ENCODE measurements at regions not wholly inside any gene's neighbourhood (a gene's known extent, or its start where the extent isn't known, plus 50 kb on each side); places are given as distances from the start of the nearest gene placed in this dataset.

- no peak for DNase-seq (ENCODE audit: extremely low read depth, low read depth)
- TF ChIP-seq CTCF (IDR thresholded peaks at IDR 0.05; ENCODE audit: low read depth, low read length, missing control alignments), result no peak
- no peak overlapping the region for H3K4me3 ChIP-seq (replicated peaks; ENCODE audit: low read depth, low read length)
Measured at GRCh38 chr4:181030961-181031360, 1212.2 kb upstream of the TENM3 start.

GRCh38 chr4:181043486-181043885, 1199.7 kb upstream of the TENM3 start:
- DNase-seq (ENCODE audit: extremely low read depth, low read depth), result no peak
- TF ChIP-seq CTCF (IDR thresholded peaks at IDR 0.05; ENCODE audit: low read depth, low read length, missing control alignments), result no peak

GRCh38 chr4:181046809-181047208, 1196.4 kb upstream of the TENM3 start:
- no peak for TF ChIP-seq CTCF (IDR thresholded peaks at IDR 0.05; ENCODE audit: low read depth, low read length, missing control alignments)
- DNase-seq (ENCODE audit: extremely low read depth, low read depth), result no peak
- H3K4me3 ChIP-seq (replicated peaks; ENCODE audit: low read depth, low read length), result no peak overlapping the region

More at GRCh38 chr4:181043486-181043885, 1199.7 kb upstream of the TENM3 start:
- H3K4me3 ChIP-seq (replicated peaks; ENCODE audit: low read depth, low read length), result no peak overlapping the region

GRCh38 chr4:181051931-181052330, 1191.3 kb upstream of the TENM3 start:
- TF ChIP-seq CTCF (IDR thresholded peaks at IDR 0.05; ENCODE audit: low read depth, low read length, missing control alignments), result no peak
- no peak for DNase-seq (ENCODE audit: extremely low read depth, low read depth)
- no peak overlapping the region for H3K4me3 ChIP-seq (replicated peaks; ENCODE audit: low read depth, low read length)

- DNase-seq (ENCODE audit: extremely low read depth, low read depth), result no peak
- no peak overlapping the region for H3K4me3 ChIP-seq (replicated peaks; ENCODE audit: low read depth, low read length)
- no peak for TF ChIP-seq CTCF (IDR thresholded peaks at IDR 0.05; ENCODE audit: low read depth, low read length, missing control alignments)
Measured at GRCh38 chr4:181061787-181062186, 1181.4 kb upstream of the TENM3 start.

GRCh38 chr4:181063212-181063611, 1180.0 kb upstream of the TENM3 start:
- no peak for TF ChIP-seq CTCF (IDR thresholded peaks at IDR 0.05; ENCODE audit: low read depth, low read length, missing control alignments)
- no peak for DNase-seq (ENCODE audit: extremely low read depth, low read depth)
- H3K4me3 ChIP-seq (replicated peaks; ENCODE audit: low read depth, low read length), result no peak overlapping the region

- no peak for DNase-seq (ENCODE audit: extremely low read depth, low read depth)
- H3K4me3 ChIP-seq (replicated peaks; ENCODE audit: low read depth, low read length), result no peak overlapping the region
- TF ChIP-seq CTCF (IDR thresholded peaks at IDR 0.05; ENCODE audit: low read depth, low read length, missing control alignments), result no peak
Measured at GRCh38 chr4:181077341-181077740, 1165.9 kb upstream of the TENM3 start.

Measured in HFF-Myc (cell line).